Heart left ventricle (tissue), 16 donors: ENCODE measurements at regions not wholly inside any gene's neighbourhood (a gene's known extent, or its start where the extent isn't known, plus 50 kb on each side); places are given as distances from the start of the nearest gene placed in this dataset.

Experiments used
- ATAC-seq, 4 donors: fragments of 200-7000 bp; cut with Tn5 transposase; one replicate each; pipeline ENCODE4 v1.9.1; 2020 to 2022; ENCODE audit warnings: moderate library complexity in 4 of 4, mild to moderate bottlenecking in 3 of 4, moderate number of reproducible peaks in 1 of 4
- DNase-seq, 5 donors: peaks; one replicate each; pipeline ENCODE4 v3.0.0-alpha.2; 2020
- H3K27ac ChIP-seq, 12 donors: fragments of 200-600 bp; sonication (generic) in 4 of 12; one replicate each; pipeline versions ENCODE4 v1.5.0 to v1.8.0; 2016 to 2022; ENCODE audit warnings: mild to moderate bottlenecking in 2 of 12
- H3K27me3 ChIP-seq, 9 donors: fragments of 200-600 bp; sonication (generic) in 2 of 9; one replicate each; pipeline versions ENCODE4 v1.5.1 to v1.8.0; 2016 to 2022; ENCODE audit warnings: mild to moderate bottlenecking in 3 of 9
- H3K36me3 ChIP-seq, 9 donors: fragments of 200-600 bp; sonication (generic) in 2 of 9; one replicate each; pipeline versions ENCODE4 v1.5.0 to v1.8.0; 2018 to 2022; ENCODE audit warnings: mild to moderate bottlenecking in 2 of 9
- H3K4me1 ChIP-seq, 12 donors: fragments of 200-600 bp; sonication (generic) in 4 of 12; one replicate each; pipeline versions ENCODE4 v1.5.0 to v1.8.0; 2016 to 2022; ENCODE audit warnings: mild to moderate bottlenecking in 3 of 12
- H3K4me3 ChIP-seq, 12 donors: fragments of 200-600 bp; sonication (generic) in 4 of 12; one replicate each; pipeline versions ENCODE4 v1.5.0 to v1.8.0; 2017 to 2022; ENCODE audit warnings: mild to moderate bottlenecking in 9 of 12, moderate library complexity in 4 of 12
- H3K9me3 ChIP-seq, 12 donors: fragments of 200-600 bp; sonication (generic) in 4 of 12; one replicate each; pipeline versions ENCODE4 v1.5.0 to v1.8.0; 2016 to 2022; ENCODE audit warnings: mild to moderate bottlenecking in 1 of 12
- CTCF ChIP-seq, 12 donors: fragments of 200-600 bp; sonication (generic) in 4 of 12; IDR thresholded peaks; one replicate each; pipeline versions ENCODE4 v1.5.0 to v1.8.0; 2018 to 2022; ENCODE audit warnings: antibody characterized with exemption in 12 of 12, mild to moderate bottlenecking in 5 of 12
- POLR2A ChIP-seq, 2 donors: fragments of 450-650 bp; IDR thresholded peaks; one replicate each; pipeline ENCODE4 v1.6.1; 2017; ENCODE audit warnings: antibody characterized with exemption in 2 of 2, mild to moderate bottlenecking in 2 of 2, moderate library complexity in 2 of 2
- WGBS, 4 donors: extraction: QIAGEN DNeasy Blood & Tissue Kit in 2 of 4; methylation state at CpG; one replicate each; pipeline versions ENCODE4 v1.1.5 to v1.1.7; 2013 to 2018; 5-methylcytosine and 5-hydroxymethylcytosine counted together
- intact Hi-C, 10 donors: fragments of 100-400 bp; cut with DNase I; formaldehyde crosslinking; loops; one replicate each; pipeline versions ENCODE4 v1.11.1 to v1.14.2; 2022
- donor health status: ischemic (EF 13 %, LVEDD 7.1; RV severe dilation, severe dysfunction).
- donor health status: healthy with polysubstance abuse.
- donor health status: DM: no; HTN: yes; CAD: no.
- donor health status: DM: no; HTN: no; CAD: no.
- donor health status: ischemic (EF 25% LVEDD 6.9; RV normal size, moderate dysfunction).
- donor health status: ischemic (EF 25% LVEDD 5.7; RV mildly dilated, moderate dysfunction).
- donor health status: healthy.
- donor health status: DM: yes; HTN: yes; CAD: no.
- donor health status: ischemic (EF 35%, LVEDD 5.7; RV mildly dilated, moderate dysfunction).
- donor health status: nonischemic (EF 11% LVEDD 7.7; RV severe dilation, severe dysfunction).
- donor health status: DM: yes; HTN: yes; CAD: no.
- donor health status: PGD.
- donor health status: ischemic (EF 29% LVEDD 5.4; RV normal size, mild dysfunction).
- donor health status: nonischemic (EF 23%, LVEDD 6.1; RV moderate dilation, normal function).

DNA sequence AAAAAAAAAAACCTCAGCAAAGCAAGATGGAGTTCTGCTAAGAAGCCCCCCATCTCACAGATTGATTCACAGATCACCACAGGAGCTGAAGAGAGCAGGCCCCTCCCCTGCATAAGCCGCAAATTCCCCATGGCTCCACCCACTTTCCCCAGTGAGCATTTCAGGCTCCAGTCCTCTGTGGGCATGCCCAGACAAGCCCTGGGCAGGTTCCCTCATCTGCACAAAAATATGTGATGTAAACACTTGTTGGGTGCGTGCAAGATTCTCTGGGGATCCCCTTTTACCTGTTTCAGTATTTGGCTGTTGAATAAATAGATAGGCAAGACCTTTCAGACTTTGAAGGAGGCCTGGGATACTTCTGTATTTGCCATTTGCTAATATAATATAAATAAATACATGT lies 514.3 kb downstream of the PCDH7 start:
- DNase-seq = no peak
- Histone ChIP-seq H3K4me1 (no peaks in the 10 kb centered on the region), H3K9me3 (peaks cover 0 to 14% (median 0%) of the 10 kb centered on the region in 12 donors), H3K27ac (no peak overlapping the region), H3K27me3 (no peaks in the 10 kb centered on the region), H3K36me3 (no peaks in the 10 kb centered on the region), H3K4me3 (no peak overlapping the region)
- 82 to 89% (median 87%) methylated on average over 2 of the region's 2 CpGs for WGBS, 4 donors
- intact Hi-C loops = no loop called here
- TF ChIP-seq POLR2A (IDR thresholded peaks at IDR 0.05) (no peak), CTCF (IDR thresholded peaks at IDR 0.05) (no peak)
- ATAC-seq = no peak

DNA sequence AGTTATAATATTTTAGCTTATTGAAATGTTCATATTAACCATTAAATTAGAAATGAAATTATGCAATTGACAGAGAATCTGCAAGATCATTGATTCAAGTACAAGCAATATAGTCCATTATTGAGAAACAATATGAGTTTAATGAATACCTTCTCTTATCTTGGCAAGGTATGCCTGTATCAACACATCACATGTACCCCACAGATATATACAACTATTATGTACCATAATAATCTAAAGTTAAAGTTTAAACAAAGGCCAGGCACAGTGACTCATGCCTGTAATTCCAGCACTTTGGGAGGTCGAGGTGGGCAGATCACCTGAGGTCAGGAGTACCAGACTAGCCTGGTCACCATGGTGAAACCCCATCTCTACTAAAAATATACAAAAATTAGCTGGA lies 514.7 kb downstream of the PCDH7 start:
- Histone ChIP-seq H3K36me3 (no peaks in the 10 kb centered on the region), H3K27ac (no peak overlapping the region), H3K4me1 (no peaks in the 10 kb centered on the region), H3K4me3 (no peak overlapping the region), H3K9me3 (peaks cover 0 to 14% (median 0%) of the 10 kb centered on the region in 12 donors), H3K27me3 (no peaks in the 10 kb centered on the region)
- no peak for ATAC-seq
- DNase-seq = no peak
- 63 to 80% (median 75%) methylated on average over 1 of the region's 1 CpG for WGBS, 4 donors
- intact Hi-C loops = no loop called here
- TF ChIP-seq POLR2A (IDR thresholded peaks at IDR 0.05) (no peak), CTCF (IDR thresholded peaks at IDR 0.05) (no peak)

GRCh38 chr4:31236020-31236638 lies 516.0 kb downstream of the PCDH7 start:
- no peaks in the 10 kb centered on the region for H3K4me1 ChIP-seq
- TF ChIP-seq CTCF (IDR thresholded peaks at IDR 0.05) (no peak), POLR2A (IDR thresholded peaks at IDR 0.05) (no peak)
- H3K9me3 ChIP-seq = peaks cover 0 to 14% (median 0%) of the 10 kb centered on the region in 12 donors
- no peak overlapping the region for H3K27ac ChIP-seq
- ATAC-seq (no peak), DNase-seq (no peak)
- no peak overlapping the region for H3K4me3 ChIP-seq
- no peaks in the 10 kb centered on the region for H3K27me3 ChIP-seq
- intact Hi-C loops = no loop called here
- H3K36me3 ChIP-seq = no peaks in the 10 kb centered on the region
- WGBS, 4 donors = 67 to 77% (median 74%) methylated on average over 5 of the region's 5 CpGs

- Histone ChIP-seq H3K4me1 (no peaks in the 10 kb centered on the region), H3K4me3 (no peak overlapping the region), H3K9me3 (peaks cover 0 to 14% (median 0%) of the 10 kb centered on the region in 12 donors), H3K27me3 (no peaks in the 10 kb centered on the region), H3K36me3 (no peaks in the 10 kb centered on the region), H3K27ac (no peak overlapping the region)
- TF ChIP-seq POLR2A (IDR thresholded peaks at IDR 0.05) (no peak), CTCF (IDR thresholded peaks at IDR 0.05) (no peak)
- intact Hi-C loops = no loop called here
- peak in 3 of 4 donors; percentile 76 to 90 (median 84) for ATAC-seq
- WGBS, 4 donors = 49 to 54% (median 53%) methylated on average over 6 of the region's 6 CpGs
- DNase-seq = no peak
These were observed 516.5 kb downstream of the PCDH7 start for GRCh38 chr4:31236639-31237173.
